ENCODE measurements at regions not wholly inside any gene's neighbourhood (a gene's known extent, or its start where the extent isn't known, plus 50 kb on each side); places are given as distances from the start of the nearest gene placed in this dataset.

GRCh38 chr3:107962946-107963345, 127.9 kb downstream of the CD47 start:
- no peak for TF ChIP-seq CTCF (IDR thresholded peaks at IDR 0.05; ENCODE audit: extremely low read depth, insufficient read depth, missing control alignments)
- no peak for DNase-seq (ENCODE audit: low spot score)
- in situ Hi-C loops (cut with MboI; ENCODE audit: low pct_unique_long_range_greater_than_20kb, low sequenced_read_pairs, unreplicated experiment): no loop called here

GRCh38 chr3:107962037-107962436, 128.8 kb downstream of the CD47 start:
- no peak for DNase-seq (ENCODE audit: low spot score)
- in situ Hi-C loops (cut with MboI; ENCODE audit: low pct_unique_long_range_greater_than_20kb, low sequenced_read_pairs, unreplicated experiment): no loop called here
- TF ChIP-seq CTCF (IDR thresholded peaks at IDR 0.05; ENCODE audit: extremely low read depth, insufficient read depth, missing control alignments): no peak

GRCh38 chr3:107959550-107960154, 131.2 kb downstream of the CD47 start:
- DNase-seq (ENCODE audit: low spot score): no peak
- TF ChIP-seq CTCF (IDR thresholded peaks at IDR 0.05; ENCODE audit: extremely low read depth, insufficient read depth, missing control alignments): no peak
- in situ Hi-C loops (cut with MboI; ENCODE audit: low pct_unique_long_range_greater_than_20kb, low sequenced_read_pairs, unreplicated experiment): no loop called here

GRCh38 chr3:107958146-107958545, 132.7 kb downstream of the CD47 start:
- TF ChIP-seq CTCF (IDR thresholded peaks at IDR 0.05; ENCODE audit: extremely low read depth, insufficient read depth, missing control alignments): no peak
- in situ Hi-C loops (cut with MboI; ENCODE audit: low pct_unique_long_range_greater_than_20kb, low sequenced_read_pairs, unreplicated experiment): no loop called here
- no peak for DNase-seq (ENCODE audit: low spot score)

- in situ Hi-C loops (cut with MboI; ENCODE audit: low pct_unique_long_range_greater_than_20kb, low sequenced_read_pairs, unreplicated experiment): no loop called here
- DNase-seq (ENCODE audit: low spot score): no peak
- TF ChIP-seq CTCF (IDR thresholded peaks at IDR 0.05; ENCODE audit: extremely low read depth, insufficient read depth, missing control alignments): no peak
Observed at GRCh38 chr3:107956991-107957900, 133.6 kb downstream of the CD47 start.

- no peak for TF ChIP-seq CTCF (IDR thresholded peaks at IDR 0.05; ENCODE audit: extremely low read depth, insufficient read depth, missing control alignments)
- in situ Hi-C loops (cut with MboI; ENCODE audit: low pct_unique_long_range_greater_than_20kb, low sequenced_read_pairs, unreplicated experiment): no loop called here
- no peak for DNase-seq (ENCODE audit: low spot score)
Observed at GRCh38 chr3:107954845-107955244, 136.0 kb downstream of the CD47 start.
